ENCODE measurements at regions not wholly inside any gene's neighbourhood (a gene's known extent, or its start where the extent isn't known, plus 50 kb on each side); places are given as distances from the start of the nearest gene placed in this dataset.

DNA sequence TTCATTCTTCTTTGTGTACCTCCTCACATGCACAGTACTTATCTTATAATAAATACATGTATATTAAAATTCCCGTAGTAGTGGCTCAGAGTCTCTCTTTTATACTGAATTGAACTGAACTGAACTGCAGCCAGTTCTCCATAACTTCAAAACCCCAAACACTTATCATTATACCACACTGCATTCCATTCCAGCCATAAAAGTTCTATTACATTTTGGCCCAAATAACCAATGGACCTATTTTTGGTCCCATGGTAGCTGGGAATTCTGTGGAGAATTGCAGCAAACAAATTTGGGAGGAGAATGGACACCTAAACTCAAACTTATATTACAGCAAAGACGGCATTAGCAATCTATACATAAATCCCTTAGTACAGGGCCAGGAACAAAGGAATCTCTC, 86.6 kb upstream of the C1orf87 start:
- H3K4me2 ChIP-seq = no peak overlapping the region
- H2AFZ ChIP-seq (ENCODE audit: low read depth) = no peak overlapping the region
- no peak overlapping the region for H3K27ac ChIP-seq
- H3K9ac ChIP-seq = no peak overlapping the region
- H4K20me1 ChIP-seq (ENCODE audit: insufficient read depth) = no peaks in the 10 kb centered on the region
- no peaks in the 10 kb centered on the region for H3K36me3 ChIP-seq (ENCODE audit: insufficient read depth)
- H3K79me2 ChIP-seq (ENCODE audit: insufficient read depth, low read depth) = no peaks in the 10 kb centered on the region
- H3K4me1 ChIP-seq (ENCODE audit: low read depth, poor library complexity, severe bottlenecking) = no peaks in the 10 kb centered on the region
- no peaks in the 10 kb centered on the region for H3K27me3 ChIP-seq (ENCODE audit: insufficient read depth, low read depth)
- TF ChIP-seq, protein P1, sequence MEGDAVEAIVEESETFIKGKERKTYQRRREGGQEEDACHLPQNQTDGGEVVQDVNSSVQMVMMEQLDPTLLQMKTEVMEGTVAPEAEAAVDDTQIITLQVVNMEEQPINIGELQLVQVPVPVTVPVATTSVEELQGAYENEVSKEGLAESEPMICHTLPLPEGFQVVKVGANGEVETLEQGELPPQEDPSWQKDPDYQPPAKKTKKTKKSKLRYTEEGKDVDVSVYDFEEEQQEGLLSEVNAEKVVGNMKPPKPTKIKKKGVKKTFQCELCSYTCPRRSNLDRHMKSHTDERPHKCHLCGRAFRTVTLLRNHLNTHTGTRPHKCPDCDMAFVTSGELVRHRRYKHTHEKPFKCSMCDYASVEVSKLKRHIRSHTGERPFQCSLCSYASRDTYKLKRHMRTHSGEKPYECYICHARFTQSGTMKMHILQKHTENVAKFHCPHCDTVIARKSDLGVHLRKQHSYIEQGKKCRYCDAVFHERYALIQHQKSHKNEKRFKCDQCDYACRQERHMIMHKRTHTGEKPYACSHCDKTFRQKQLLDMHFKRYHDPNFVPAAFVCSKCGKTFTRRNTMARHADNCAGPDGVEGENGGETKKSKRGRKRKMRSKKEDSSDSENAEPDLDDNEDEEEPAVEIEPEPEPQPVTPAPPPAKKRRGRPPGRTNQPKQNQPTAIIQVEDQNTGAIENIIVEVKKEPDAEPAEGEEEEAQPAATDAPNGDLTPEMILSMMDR (conservative IDR thresholded peaks at IDR 0.05; ENCODE audit: low read depth, low read length) = no peak
- H3K4me3 ChIP-seq (IDR thresholded peaks at IDR 0.05; ENCODE audit: insufficient read depth, low read depth, low read length) = no peak overlapping the region

DNA sequence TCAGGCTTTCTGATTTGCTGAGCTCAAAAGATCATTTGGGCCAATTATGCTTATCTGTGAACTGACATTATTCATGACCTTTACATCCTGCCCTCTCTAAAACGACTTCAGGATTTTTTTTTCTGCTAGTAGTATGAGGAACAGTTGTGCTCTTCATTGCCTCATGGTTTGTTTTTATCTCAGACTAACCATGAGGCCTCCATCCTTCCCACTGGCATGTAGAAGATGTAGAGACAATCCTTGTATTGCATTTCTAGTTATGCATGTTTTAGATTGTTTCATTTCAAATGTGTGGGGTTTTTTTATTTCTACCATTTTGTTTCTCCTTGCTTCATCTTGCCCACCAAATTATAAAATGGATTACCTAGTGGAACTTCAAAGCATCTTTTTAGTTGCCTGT, 82.8 kb upstream of the C1orf87 start:
- no peaks in the 10 kb centered on the region for H3K27me3 ChIP-seq (ENCODE audit: insufficient read depth, low read depth)
- no peak overlapping the region for H3K27ac ChIP-seq
- no peak overlapping the region for H3K4me3 ChIP-seq (IDR thresholded peaks at IDR 0.05; ENCODE audit: insufficient read depth, low read depth, low read length)
- H3K4me2 ChIP-seq = no peak overlapping the region
- TF ChIP-seq, protein P1 (conservative IDR thresholded peaks at IDR 0.05; ENCODE audit: low read depth, low read length) = no peak
- no peaks in the 10 kb centered on the region for H3K79me2 ChIP-seq (ENCODE audit: insufficient read depth, low read depth)
- H4K20me1 ChIP-seq (ENCODE audit: insufficient read depth) = no peaks in the 10 kb centered on the region
- H3K4me1 ChIP-seq (ENCODE audit: low read depth, poor library complexity, severe bottlenecking) = no peaks in the 10 kb centered on the region
- H2AFZ ChIP-seq (ENCODE audit: low read depth) = no peak overlapping the region
- no peaks in the 10 kb centered on the region for H3K36me3 ChIP-seq (ENCODE audit: insufficient read depth)
- no peak overlapping the region for H3K9ac ChIP-seq

DNA sequence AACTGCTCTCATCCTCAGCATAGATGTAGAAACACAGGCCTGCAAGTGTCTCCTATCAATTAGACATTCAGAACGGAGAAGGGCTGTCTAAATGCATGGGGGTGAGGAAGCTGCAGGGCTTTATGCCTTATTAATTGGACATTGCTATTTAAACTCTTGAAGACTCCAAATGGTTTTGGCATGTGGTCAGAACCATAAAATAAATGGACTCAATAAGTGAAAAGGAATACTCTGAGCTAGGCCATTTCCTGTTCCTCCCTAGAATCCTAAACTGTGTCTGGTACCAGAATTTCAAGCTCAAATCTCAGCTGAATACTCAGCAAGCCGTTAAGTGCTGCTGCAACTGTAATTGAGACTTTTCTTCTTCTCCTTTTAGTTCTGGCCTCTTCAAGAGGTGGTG, 80.4 kb upstream of the C1orf87 start:
- no peak overlapping the region for H2AFZ ChIP-seq (ENCODE audit: low read depth)
- no peaks in the 10 kb centered on the region for H3K4me1 ChIP-seq (ENCODE audit: low read depth, poor library complexity, severe bottlenecking)
- no peak overlapping the region for H3K4me2 ChIP-seq
- no peak overlapping the region for H3K9ac ChIP-seq
- H3K79me2 ChIP-seq (ENCODE audit: insufficient read depth, low read depth) = no peaks in the 10 kb centered on the region
- H3K4me3 ChIP-seq (IDR thresholded peaks at IDR 0.05; ENCODE audit: insufficient read depth, low read depth, low read length) = no peak overlapping the region
- no peaks in the 10 kb centered on the region for H4K20me1 ChIP-seq (ENCODE audit: insufficient read depth)
- H3K27ac ChIP-seq = no peak overlapping the region
- H3K36me3 ChIP-seq (ENCODE audit: insufficient read depth) = no peaks in the 10 kb centered on the region
- TF ChIP-seq, protein P1 (conservative IDR thresholded peaks at IDR 0.05; ENCODE audit: low read depth, low read length) = no peak
- no peaks in the 10 kb centered on the region for H3K27me3 ChIP-seq (ENCODE audit: insufficient read depth, low read depth)

DNA sequence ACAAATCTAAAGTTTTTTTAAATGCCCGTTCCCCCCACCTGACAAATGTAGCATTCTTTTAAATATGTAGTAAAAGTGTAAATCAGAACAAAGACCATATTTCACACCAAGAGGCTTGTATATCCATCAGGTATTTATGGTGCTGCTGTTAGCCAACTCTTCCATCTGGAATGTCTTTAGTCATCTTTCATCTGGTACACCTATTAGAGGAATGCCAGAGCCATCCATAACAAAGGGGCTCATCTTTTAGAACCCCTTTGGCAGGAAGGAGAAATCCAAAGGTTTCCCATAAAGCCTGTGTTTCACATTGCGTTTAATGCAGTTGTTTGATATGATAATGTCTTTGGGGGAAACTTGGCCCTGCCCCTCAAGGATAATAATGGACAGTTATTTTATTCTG, 79.3 kb upstream of the C1orf87 start:
- Histone ChIP-seq H3K4me2 (no peak overlapping the region), H4K20me1 (ENCODE audit: insufficient read depth) (no peaks in the 10 kb centered on the region), H3K36me3 (ENCODE audit: insufficient read depth) (no peaks in the 10 kb centered on the region), H3K4me3 (IDR thresholded peaks at IDR 0.05; ENCODE audit: insufficient read depth, low read depth, low read length) (no peak overlapping the region), H3K27me3 (ENCODE audit: insufficient read depth, low read depth) (no peaks in the 10 kb centered on the region), H2AFZ (ENCODE audit: low read depth) (no peak overlapping the region), H3K79me2 (ENCODE audit: insufficient read depth, low read depth) (no peaks in the 10 kb centered on the region), H3K9ac (no peak overlapping the region), H3K27ac (no peak overlapping the region), H3K4me1 (ENCODE audit: low read depth, poor library complexity, severe bottlenecking) (no peaks in the 10 kb centered on the region)
- TF ChIP-seq, protein P1 (conservative IDR thresholded peaks at IDR 0.05; ENCODE audit: low read depth, low read length) = no peak

DNA sequence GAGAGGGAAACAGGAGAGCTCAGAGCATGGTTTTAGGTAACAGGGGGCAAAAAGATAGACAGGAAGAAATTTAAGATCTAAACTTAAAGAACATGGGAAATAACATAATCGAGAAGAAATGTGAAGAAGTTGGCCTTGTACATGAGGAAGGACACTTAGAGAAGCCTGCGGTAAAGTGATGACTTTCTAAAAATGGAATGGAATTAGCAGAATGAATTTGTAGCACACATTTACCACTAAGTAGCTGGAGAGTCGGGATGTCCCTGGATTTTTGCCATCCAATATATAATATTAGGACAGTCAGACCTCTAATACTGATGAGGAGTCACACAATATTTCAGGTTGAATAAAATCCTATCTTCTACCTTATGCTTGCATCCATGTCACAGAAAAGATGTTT, 77.7 kb upstream of the C1orf87 start:
- Histone ChIP-seq H2AFZ (ENCODE audit: low read depth) (no peak overlapping the region), H3K9ac (no peak overlapping the region), H3K27me3 (ENCODE audit: insufficient read depth, low read depth) (no peaks in the 10 kb centered on the region)

More for the DNA sequence above, 77.7 kb upstream of the C1orf87 start:
- TF ChIP-seq, protein P1 (conservative IDR thresholded peaks at IDR 0.05; ENCODE audit: low read depth, low read length) = no peak
- Histone ChIP-seq H3K4me3 (IDR thresholded peaks at IDR 0.05; ENCODE audit: insufficient read depth, low read depth, low read length) (no peak overlapping the region), H4K20me1 (ENCODE audit: insufficient read depth) (no peaks in the 10 kb centered on the region), H3K4me2 (no peak overlapping the region), H3K27ac (no peak overlapping the region), H3K79me2 (ENCODE audit: insufficient read depth, low read depth) (no peaks in the 10 kb centered on the region), H3K4me1 (ENCODE audit: low read depth, poor library complexity, severe bottlenecking) (no peaks in the 10 kb centered on the region), H3K36me3 (ENCODE audit: insufficient read depth) (no peaks in the 10 kb centered on the region)
